ENCODE measurements at regions not wholly inside any gene's neighbourhood (a gene's known extent, or its start where the extent isn't known, plus 50 kb on each side); places are given as distances from the start of the nearest gene placed in this dataset.

DNA sequence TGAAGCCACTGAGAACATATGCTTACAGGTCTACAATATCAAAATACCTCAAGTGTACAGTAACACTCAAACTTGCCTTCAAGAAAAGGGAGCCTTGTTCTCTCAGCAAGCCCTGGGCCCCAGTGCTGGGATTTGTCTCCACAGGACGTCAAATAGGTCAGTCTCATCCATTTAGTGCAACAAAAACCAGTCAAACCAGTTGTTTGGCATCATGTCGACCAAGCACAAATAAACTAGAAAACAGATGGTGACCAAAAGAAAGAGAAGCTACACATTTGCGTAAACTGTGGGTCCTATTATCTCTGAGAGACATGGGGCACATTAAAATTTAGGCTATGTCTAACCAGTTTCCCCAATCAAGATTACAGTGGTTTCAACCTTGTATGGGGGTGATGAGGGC is 182.6 kb upstream of the PKDCC start:
- 82% methylated on average over 2 of the region's 3 CpGs for WGBS (ENCODE audit: insufficient coverage)
- no peaks in the 10 kb centered on the region for H3K4me1 ChIP-seq (ENCODE audit: control insufficient read depth in 1 of 2, insufficient read depth in 2 of 2, low read length in 2 of 2)
- H3K4me2 ChIP-seq (replicated peaks; ENCODE audit: extremely low read depth, low read length, poor library complexity, severe bottlenecking): no peak overlapping the region
- no peaks in the 10 kb centered on the region for H3K9me3 Mint-ChIP-seq
- TF ChIP-seq, protein P1, sequence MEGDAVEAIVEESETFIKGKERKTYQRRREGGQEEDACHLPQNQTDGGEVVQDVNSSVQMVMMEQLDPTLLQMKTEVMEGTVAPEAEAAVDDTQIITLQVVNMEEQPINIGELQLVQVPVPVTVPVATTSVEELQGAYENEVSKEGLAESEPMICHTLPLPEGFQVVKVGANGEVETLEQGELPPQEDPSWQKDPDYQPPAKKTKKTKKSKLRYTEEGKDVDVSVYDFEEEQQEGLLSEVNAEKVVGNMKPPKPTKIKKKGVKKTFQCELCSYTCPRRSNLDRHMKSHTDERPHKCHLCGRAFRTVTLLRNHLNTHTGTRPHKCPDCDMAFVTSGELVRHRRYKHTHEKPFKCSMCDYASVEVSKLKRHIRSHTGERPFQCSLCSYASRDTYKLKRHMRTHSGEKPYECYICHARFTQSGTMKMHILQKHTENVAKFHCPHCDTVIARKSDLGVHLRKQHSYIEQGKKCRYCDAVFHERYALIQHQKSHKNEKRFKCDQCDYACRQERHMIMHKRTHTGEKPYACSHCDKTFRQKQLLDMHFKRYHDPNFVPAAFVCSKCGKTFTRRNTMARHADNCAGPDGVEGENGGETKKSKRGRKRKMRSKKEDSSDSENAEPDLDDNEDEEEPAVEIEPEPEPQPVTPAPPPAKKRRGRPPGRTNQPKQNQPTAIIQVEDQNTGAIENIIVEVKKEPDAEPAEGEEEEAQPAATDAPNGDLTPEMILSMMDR (IDR thresholded peaks at IDR 0.05): no peak
- peaks cover 0 to 12% (median 9%) of the 10 kb centered on the region in 3 donors for H3K27me3 Mint-ChIP-seq (ENCODE audit: low read depth in 3 of 3)
- H3K4me3 ChIP-seq (replicated peaks in 1 of 3; ENCODE audit: low read depth in 2 of 3, low read length in 3 of 3): no peak overlapping the region
- DNase-seq: no peak
- intact Hi-C loops (cut with micrococcal nuclease): no loop called here
- H3K9ac ChIP-seq (ENCODE audit: insufficient read depth, low read length, poor library complexity, severe bottlenecking): no peak overlapping the region
- no peaks in the 10 kb centered on the region for H3K36me3 ChIP-seq (replicated peaks in 1 of 2; ENCODE audit: control insufficient read depth in 1 of 2, insufficient read depth in 2 of 2, low read length in 2 of 2)
- H3K27me3 ChIP-seq (ENCODE audit: control insufficient read depth in 2 of 2, insufficient read depth in 2 of 2, low read length in 2 of 2): peaks cover 0 to 10% of the 10 kb centered on the region in 2 donors
- peaks cover 2% of the 10 kb centered on the region for H3K4me1 Mint-ChIP-seq
- H3K79me2 ChIP-seq (ENCODE audit: insufficient read depth, low read length): no peaks in the 10 kb centered on the region
- H3K4me3 Mint-ChIP-seq: no peak overlapping the region
- no peaks in the 10 kb centered on the region for H3K36me3 Mint-ChIP-seq
- H3K27ac ChIP-seq (ENCODE audit: low read depth in 1 of 2, low read length in 2 of 2): no peak overlapping the region
- no peak overlapping the region for H3K27ac Mint-ChIP-seq
- no peaks in the 10 kb centered on the region for H3K9me3 ChIP-seq (replicated peaks in 1 of 2; ENCODE audit: control insufficient read depth in 1 of 2, insufficient read depth in 1 of 2, low read length in 2 of 2)
- H2AFZ ChIP-seq (ENCODE audit: insufficient read depth, low read depth, low read length, poor library complexity, severe bottlenecking): no peak overlapping the region
- H4K20me1 ChIP-seq (ENCODE audit: insufficient read depth, low read length): no peaks in the 10 kb centered on the region

DNA sequence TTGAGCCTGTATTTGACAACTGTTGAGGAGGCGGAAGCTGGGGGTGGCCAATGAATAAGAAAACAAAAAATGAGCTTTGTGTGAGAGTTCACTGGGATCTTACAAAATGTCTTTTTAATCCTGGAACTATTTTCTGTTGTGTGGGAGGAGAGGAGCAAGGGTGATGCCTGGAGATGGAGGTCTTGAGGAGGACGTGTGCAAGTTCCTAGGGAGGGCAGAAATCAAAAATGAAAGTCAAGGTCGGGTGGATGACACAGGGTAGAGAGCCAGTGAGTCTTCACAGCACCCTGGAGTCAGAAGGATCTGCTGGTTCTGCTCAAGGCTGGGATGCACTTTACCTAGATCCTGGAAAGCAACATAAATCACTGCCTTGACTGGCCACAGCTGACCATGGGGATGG is 180.3 kb upstream of the PKDCC start:
- Histone ChIP-seq H3K27me3 (ENCODE audit: control insufficient read depth in 2 of 2, insufficient read depth in 2 of 2, low read length in 2 of 2) (peaks cover 0 to 2% of the 10 kb centered on the region in 2 donors), H3K4me2 (replicated peaks; ENCODE audit: extremely low read depth, low read length, poor library complexity, severe bottlenecking) (no peak overlapping the region), H4K20me1 (ENCODE audit: insufficient read depth, low read length) (no peaks in the 10 kb centered on the region), H3K4me1 (ENCODE audit: control insufficient read depth in 1 of 2, insufficient read depth in 2 of 2, low read length in 2 of 2) (no peaks in the 10 kb centered on the region), H3K79me2 (ENCODE audit: insufficient read depth, low read length) (no peaks in the 10 kb centered on the region), H2AFZ (ENCODE audit: insufficient read depth, low read depth, low read length, poor library complexity, severe bottlenecking) (no peak overlapping the region), H3K9ac (ENCODE audit: insufficient read depth, low read length, poor library complexity, severe bottlenecking) (no peak overlapping the region), H3K9me3 (replicated peaks in 1 of 2; ENCODE audit: control insufficient read depth in 1 of 2, insufficient read depth in 1 of 2, low read length in 2 of 2) (no peaks in the 10 kb centered on the region), H3K36me3 (replicated peaks in 1 of 2; ENCODE audit: control insufficient read depth in 1 of 2, insufficient read depth in 2 of 2, low read length in 2 of 2) (no peaks in the 10 kb centered on the region), H3K4me3 (replicated peaks in 1 of 3; ENCODE audit: low read depth in 2 of 3, low read length in 3 of 3) (no peak overlapping the region), H3K27ac (ENCODE audit: low read depth in 1 of 2, low read length in 2 of 2) (no peak overlapping the region)
- no peaks in the 10 kb centered on the region for H3K9me3 Mint-ChIP-seq
- no peaks in the 10 kb centered on the region for H3K36me3 Mint-ChIP-seq
- 81% methylated on average over 3 of the region's 3 CpGs for WGBS (ENCODE audit: insufficient coverage)
- no peak overlapping the region for H3K27ac Mint-ChIP-seq
- TF ChIP-seq, protein P1 (IDR thresholded peaks at IDR 0.05): no peak
- no peak overlapping the region for H3K4me3 Mint-ChIP-seq
- peaks cover 1 to 10% (median 3%) of the 10 kb centered on the region in 3 donors for H3K27me3 Mint-ChIP-seq (ENCODE audit: low read depth in 3 of 3)
- intact Hi-C loops (cut with micrococcal nuclease): no loop called here
- H3K4me1 Mint-ChIP-seq: peaks cover 2% of the 10 kb centered on the region
- DNase-seq: no peak
